GM12875 (cell line): ENCODE measurements at regions not wholly inside any gene's neighbourhood (a gene's known extent, or its start where the extent isn't known, plus 50 kb on each side); places are given as distances from the start of the nearest gene placed in this dataset.

Experiments used
- H3K4me3 ChIP-seq: one replicate; pipeline ENCODE4 v1.5.1; 2011; ENCODE audit warnings: low read depth, low read length, control low read depth
- CTCF ChIP-seq: IDR thresholded peaks from 2 replicates; pipeline ENCODE4 v1.5.1; 2011; ENCODE audit warnings: low read depth, mild to moderate bottlenecking, control low read depth, inconsistent platforms, low read length, moderate library complexity, borderline replicate concordance; ENCODE audit not compliant: insufficient read depth

DNA sequence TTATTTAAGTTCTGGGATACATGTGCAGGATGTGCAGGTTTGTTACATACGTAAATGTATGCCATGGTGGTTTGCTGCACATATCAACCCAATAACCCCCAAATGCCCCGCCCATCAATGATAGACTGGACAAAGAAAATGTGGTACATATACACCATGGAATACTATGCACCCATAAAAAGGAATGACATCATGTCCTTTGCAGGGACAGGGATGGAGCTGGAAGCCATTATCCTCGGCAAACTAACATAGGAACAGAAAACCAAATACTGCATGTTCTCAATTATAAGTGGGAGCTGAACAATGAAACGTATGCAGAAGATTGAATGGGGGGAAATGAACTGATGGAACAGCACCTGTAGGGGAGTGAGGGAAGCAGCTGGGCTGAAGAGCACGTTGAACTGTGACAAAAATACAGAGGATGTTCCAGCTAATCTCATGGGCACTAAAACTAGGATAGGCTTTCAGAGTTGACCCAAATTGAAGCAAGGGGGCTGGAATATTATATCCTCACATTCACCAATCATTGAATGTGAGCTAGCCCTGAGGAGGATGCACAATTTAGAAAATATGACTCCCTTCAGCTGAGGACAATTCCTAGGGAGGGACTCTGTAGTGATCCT is 70.5 kb upstream of the OSMR start:
- no peak for TF ChIP-seq CTCF
- no peak overlapping the region for H3K4me3 ChIP-seq

DNA sequence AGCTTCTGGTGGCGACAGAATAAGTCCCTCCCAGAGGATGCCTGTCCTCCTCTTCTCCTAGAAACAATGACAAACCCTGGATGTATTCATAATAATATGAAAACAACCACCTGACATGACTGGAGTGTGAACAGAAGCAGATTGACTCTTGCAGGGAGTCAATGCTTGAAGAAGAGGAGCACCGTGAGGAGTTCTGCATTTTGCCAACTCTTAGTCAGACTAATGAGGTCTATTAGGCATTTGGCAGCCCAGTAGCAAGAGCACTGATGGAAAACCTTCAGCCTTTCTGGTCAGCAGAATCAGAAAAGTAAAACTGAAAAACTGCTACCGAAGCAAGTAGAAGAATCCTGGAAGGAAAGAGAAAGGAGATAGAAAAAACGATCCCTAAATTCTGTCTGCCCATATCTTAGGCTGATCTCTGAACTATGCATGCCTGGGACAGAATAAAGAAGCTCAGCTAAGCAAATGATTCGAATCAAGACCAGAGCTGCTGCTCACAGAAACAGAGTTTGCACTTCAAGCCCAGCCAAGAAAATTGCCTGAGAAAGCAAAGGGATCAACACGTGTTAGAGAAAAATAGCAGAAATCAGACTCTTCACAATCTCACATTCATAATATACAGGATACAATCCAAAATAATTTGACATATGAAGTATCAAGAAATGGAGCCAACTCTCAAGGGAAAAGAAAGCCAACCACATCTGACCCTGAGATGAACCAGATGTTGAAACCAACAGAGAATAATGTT is 69.5 kb upstream of the OSMR start:
- no peak for TF ChIP-seq CTCF

GRCh38 chr5:38777111-38777510 is 68.7 kb upstream of the OSMR start:
- no peak for TF ChIP-seq CTCF

More for the DNA sequence above, 69.5 kb upstream of the OSMR start:
- H3K4me3 ChIP-seq: no peak overlapping the region

GRCh38 chr5:38780316-38780715 is 65.5 kb upstream of the OSMR start:
- TF ChIP-seq CTCF: no peak
- no peak overlapping the region for H3K4me3 ChIP-seq

More at GRCh38 chr5:38777111-38777510, 68.7 kb upstream of the OSMR start:
- no peak overlapping the region for H3K4me3 ChIP-seq

- TF ChIP-seq CTCF: no peak
- no peak overlapping the region for H3K4me3 ChIP-seq
Measured at GRCh38 chr5:38780945-38781344, 64.9 kb upstream of the OSMR start.

DNA sequence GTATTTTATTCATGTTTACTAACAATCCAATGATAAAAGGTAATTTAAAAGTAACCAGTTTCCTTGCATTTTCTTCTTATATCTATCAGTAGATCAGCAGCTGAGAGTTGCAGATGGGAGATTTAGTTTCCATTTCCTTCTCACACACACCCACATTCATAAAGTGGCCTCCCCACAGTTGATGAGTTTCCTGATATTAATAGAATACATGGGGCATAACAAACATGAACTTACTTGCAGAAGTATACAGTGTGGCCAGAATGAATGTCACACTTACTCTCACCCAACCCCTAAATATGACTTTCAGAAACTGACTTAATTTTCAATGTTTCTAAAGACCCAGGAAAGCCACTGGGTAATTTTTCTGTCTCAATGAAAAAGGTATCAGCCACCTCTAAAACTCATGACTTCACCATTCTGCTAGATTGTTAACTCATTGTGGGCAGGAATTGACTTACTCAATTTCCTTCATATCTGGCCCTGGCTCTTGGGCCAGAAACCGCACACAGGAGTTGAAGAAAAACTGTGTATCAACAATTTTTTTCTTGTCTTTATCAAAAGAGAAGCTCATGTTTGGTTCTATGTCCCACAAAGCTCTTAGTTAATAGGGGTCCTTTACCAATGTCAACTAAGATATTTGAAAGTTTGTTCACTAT is 63.5 kb upstream of the OSMR start:
- no peak for TF ChIP-seq CTCF
- no peak overlapping the region for H3K4me3 ChIP-seq
